ENCODE measurements at regions not wholly inside any gene's neighbourhood (a gene's known extent, or its start where the extent isn't known, plus 50 kb on each side); places are given as distances from the start of the nearest gene placed in this dataset.

DNA sequence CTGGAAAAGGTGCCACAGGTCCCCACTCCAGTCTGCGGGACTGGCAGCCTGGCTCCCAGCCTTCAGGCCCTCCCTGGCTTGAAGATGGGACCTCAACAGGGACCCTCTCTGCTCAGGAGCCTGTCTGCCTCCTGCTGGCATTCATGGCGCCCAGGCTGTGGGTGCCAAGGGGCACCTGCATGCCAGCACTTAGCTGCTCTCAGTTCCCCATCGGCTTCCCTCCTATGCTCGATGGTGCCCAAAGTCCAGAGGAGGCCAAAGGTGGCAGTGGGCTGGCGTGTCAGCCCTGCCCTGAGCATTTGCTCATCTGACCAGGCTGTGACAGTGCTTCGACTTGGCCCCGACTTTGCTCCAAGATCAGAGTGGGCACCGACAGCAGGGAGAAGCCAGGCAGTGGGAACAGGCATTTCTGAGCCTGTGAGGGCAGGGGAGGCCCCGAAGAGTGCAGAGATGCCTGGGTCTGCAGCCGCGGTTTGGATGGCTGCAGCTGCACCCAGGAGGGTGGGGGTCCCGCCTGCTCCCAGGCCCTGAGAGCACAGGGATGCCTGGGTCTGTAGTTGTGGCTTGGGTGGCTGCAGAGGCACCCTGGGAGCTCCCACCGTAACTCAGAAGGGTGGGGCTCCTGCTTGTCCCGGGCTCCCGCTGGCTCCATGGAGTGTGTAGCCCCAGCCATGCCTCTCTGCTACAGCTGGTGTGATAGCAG lies 463.6 kb downstream of the TBC1D22A start:
- no peak for DNase-seq

DNA sequence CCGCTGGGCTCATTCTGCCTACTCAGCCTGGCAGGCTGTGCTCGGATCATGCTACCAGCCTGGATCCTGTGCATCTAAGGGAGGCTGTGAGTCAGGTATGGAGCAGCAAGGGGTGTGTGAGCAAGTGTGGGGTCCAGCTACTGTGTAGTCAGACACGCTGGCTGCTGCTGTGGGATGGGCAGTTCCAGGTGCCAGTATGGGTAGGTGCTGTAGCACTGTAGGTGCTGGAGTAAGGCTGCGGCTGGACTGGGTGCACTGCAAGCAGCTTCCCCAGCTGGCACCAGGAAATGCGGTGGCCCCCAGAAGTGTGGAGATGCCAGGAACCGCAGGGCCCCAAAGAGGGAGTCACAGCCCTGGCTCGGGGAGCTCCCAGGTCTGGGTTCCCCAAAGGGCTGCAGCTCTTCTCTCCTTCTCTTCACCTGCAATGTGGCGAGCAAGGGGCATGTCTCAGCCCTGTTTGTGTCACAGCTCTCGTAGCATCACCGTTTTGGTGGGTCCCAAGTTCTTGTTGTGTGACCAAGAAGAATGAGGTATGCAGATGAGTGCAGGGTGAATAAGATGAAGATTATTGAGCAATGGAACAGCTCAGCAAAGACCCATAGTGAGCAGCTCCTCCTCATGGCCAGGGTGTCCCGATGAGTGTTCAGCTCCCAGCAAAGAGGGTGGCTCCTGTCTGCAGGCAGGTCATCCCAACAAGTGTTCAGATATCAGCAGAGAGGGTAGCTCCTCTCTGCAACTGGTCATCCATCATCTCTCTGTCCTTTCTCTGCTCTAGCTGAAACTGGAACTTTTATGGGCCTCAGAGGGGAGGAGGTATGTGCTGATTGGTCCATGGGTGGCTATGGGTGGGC lies 462.9 kb downstream of the TBC1D22A start:
- DNase-seq = no peak

Data from CD4-positive, alpha-beta T cell treated with Interleukin-17A for 4 hours (primary cell).